ENCODE measurements at regions not wholly inside any gene's neighbourhood (a gene's known extent, or its start where the extent isn't known, plus 50 kb on each side); places are given as distances from the start of the nearest gene placed in this dataset.

DNA sequence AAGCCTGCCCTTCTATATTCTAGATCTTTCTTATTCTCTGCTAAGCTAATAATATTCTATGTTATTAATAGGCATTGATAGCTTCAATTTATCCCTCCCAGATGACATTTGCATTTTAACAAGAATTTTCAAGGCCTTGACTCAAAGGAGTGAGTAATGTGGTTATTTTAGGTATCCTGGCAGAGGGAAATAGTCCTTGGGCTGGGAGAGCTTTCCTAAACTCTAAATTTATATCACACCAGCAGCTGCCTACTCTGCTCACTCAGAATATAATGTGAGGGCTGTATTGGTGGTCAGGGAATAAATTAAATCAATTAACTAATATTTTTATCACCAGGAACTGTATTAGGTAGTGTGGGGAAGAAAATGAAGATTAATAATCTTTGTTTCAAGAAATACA is 74.8 kb upstream of the ADAM23 start:
- no peak for DNase-seq (ENCODE audit: low read depth)
- H3K4me3 ChIP-seq (ENCODE audit: low read depth, low read length), result no peak overlapping the region

DNA sequence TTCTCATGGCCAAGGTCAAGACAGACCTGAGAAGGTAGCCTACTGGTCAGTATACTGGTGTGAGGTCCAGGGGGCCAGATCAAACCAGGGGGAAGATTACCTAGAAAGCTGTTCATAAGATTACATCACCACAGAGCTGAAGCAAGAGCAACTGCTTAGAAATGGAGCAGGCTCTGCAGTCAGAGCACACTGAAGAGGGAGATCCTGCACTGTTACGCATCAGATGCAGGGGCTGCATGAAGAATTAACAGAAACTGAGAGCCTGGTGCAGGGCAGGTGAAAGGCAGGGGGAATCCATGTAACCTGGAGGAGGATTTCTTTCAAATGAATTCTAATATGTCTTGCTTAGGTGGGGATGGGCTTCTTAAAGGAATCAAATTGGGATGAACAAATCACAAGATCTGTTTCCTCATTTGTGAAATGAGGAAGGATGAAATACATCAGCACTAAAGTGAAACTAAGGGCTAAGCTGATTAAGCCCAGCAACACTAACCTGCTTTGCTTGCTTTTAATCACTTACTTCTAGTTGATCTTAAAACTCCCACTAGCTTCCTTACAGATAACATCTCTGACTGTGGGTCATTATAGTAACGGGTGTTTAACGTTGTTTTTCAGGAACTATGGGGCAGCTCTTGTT is 74.3 kb upstream of the ADAM23 start:
- no peak for DNase-seq (ENCODE audit: low read depth)

DNA sequence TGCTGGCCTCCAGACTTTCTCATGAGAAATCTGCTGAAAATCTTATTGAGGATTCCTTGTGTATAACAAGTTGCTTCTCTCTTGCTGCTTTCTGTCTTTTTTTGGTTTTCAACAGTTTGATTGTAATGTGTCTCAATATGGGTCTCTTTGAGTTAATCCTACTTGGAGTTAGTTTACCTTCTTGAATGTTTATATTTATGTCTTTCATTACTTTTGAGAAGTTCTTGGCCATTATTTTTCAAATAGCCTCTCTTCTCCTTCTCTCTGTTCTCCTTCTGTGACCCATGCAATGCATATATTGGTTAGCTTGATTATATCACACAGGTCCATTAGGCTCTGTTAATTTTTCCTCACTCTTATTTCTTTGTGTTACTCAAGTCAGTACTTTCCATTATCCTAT is 67.4 kb upstream of the ADAM23 start:
- no peak for DNase-seq (ENCODE audit: low read depth)
- H3K4me3 ChIP-seq (ENCODE audit: low read depth, low read length), result no peak overlapping the region

More for the DNA sequence above, 74.3 kb upstream of the ADAM23 start:
- no peak overlapping the region for H3K4me3 ChIP-seq (ENCODE audit: low read depth, low read length)

DNA sequence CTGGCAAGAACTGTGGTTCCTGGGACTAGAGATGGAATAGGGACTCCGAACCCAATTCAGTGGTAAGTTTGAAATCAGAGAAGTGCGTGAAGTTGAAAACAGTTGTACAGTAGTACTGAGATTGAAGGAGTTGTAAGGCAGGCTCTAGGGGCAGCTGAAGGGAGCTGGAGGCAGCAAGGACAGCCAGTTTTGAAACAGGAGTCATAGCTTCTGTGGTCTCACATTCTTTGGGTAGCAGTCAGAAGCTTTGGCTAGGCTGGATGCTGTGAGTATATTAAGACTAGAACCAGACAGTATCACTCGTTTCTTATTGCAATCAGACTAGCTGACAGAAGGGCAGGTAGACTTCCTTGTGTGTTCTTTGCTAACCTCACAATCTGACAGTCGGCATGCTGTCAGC is 64.5 kb upstream of the ADAM23 start:
- H3K4me3 ChIP-seq (ENCODE audit: low read depth, low read length), result no peak overlapping the region
- DNase-seq (ENCODE audit: low read depth), result peak; percentile 35

DNA sequence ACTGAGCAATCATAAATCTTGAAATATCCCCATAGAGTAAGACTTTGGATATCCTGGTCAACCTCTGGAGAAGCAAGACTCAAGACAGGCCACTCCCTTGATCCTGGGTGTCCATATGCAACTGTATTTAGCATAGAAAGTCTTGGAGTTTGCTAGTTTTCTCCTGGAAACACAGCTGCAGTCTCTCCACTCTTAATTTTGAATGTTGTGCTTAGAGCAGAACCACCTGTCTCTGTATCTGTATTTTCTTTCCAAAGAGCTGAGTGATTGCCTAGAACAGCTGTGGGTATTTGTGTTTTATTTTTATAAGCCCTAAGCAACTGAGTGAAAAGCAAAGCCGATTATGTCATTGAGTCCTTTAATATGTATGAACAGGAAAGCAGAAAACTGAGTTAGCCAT is 64.1 kb upstream of the ADAM23 start:
- no peak for DNase-seq (ENCODE audit: low read depth)
- no peak overlapping the region for H3K4me3 ChIP-seq (ENCODE audit: low read depth, low read length)

DNA sequence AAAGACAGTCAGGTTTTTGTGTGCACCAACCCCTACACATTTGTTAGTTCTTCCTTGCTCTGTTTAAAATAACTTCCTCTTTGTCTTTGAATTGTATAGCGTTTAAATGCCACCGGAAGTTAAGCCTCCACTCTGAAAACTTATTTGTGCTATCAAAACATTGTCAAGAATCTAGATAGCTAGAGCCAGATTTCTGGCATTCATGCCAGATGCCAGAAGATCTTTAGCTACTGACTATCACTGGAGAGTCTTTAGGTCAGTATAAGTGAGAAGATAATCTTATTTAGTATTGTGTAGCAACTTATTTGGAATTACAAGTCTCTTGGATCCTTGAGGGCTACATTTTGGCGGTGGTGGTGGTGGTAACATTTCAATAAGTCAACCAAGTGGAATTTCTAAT is 63.4 kb upstream of the ADAM23 start:
- H3K4me3 ChIP-seq (ENCODE audit: low read depth, low read length), result no peak overlapping the region
- DNase-seq (ENCODE audit: low read depth), result no peak

DNA sequence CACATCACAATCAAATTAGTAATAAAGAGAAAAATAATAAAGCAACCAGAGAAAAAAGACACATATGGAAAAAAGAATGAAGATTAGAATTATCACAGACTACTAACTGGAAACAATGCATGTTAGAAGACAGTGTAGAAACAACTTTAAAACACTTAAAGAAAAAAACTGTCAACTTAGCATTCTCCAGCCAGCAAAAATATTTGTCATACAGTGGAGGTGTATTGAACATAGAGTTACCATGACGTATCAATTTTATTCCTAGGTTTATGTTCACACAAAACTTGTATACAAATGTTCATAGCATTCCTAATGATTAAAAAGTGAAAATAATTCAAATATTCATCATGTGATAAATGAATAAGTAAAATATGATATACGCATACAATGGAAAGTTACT is 61.5 kb upstream of the ADAM23 start:
- no peak overlapping the region for H3K4me3 ChIP-seq (ENCODE audit: low read depth, low read length)
- DNase-seq (ENCODE audit: low read depth), result no peak

DNA sequence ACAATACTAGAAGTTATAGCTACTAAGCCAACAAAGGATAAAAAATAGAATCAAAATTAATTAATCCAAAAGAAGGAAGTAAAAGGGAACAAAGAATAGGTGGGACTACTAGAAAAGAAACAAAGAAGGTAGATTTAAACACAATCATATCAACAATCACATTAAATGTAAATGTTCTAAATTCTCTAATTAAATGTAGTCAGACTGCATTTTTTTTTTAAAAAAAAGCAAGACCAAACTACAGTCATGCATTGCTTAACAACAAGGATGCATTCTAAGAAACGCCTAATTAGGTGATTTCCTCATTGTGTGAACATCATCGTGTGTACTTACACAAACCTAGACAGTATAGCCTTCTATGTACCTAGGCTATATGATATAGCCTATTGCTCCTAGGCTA is 59.7 kb upstream of the ADAM23 start:
- no peak for DNase-seq (ENCODE audit: low read depth)
- H3K4me3 ChIP-seq (ENCODE audit: low read depth, low read length), result no peak overlapping the region

DNA sequence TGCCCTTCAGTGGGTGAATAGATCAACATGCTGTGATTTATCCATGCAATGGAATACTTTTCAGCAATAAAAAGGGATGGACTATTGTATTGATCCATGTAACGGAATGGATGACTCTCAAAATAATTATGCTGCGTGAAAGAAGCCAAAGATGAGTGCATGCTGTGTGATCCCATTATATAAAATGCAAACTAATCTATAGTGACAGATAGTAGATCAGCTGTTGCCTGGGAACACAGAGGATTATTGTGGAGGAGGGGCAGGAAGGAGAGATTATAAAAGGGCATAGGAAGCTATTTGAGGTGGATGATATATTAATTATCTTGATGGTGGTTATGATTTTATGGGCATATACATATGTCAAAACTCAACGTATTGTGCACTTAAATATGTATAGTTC is 55.5 kb upstream of the ADAM23 start:
- H3K4me3 ChIP-seq (ENCODE audit: low read depth, low read length), result no peak overlapping the region
- DNase-seq (ENCODE audit: low read depth), result no peak

DNA sequence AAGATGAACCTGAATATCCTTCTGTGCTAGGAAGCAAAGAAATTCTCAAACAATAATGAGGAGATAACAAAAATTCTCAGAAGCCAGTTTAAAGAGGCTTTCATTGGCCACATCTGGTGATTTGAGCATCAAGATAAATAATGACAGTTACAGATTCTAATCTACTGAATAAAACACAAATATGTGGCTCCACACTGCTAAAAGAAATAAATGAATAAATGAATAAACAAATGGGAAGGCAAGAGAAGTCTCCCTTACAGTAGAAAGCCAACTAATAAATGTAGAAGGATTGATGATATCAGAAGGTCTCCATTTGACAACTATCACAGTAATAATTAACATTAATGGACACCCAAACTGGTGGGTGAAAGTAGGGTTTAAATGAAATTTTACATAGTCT is 54.6 kb upstream of the ADAM23 start:
- DNase-seq (ENCODE audit: low read depth), result no peak

DNA sequence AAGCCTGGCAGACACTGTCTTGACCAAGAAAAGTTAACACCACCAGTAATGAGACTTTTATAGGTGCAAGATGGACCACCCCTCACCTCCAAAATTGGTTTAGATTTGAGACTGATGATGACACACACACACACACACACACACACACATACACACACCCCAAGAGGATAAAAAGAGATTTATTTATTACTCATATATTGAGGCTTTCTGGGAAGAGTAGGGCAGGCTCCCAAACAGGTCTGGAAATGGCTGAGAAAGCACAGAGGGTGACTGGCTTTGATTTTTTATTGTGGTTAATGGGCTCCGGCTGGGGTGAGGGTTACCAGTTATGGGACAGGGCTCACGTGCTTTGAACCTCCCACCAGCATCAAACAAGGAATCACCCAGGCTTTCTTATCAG is 54.2 kb upstream of the ADAM23 start:
- DNase-seq (ENCODE audit: low read depth), result no peak
- H3K4me3 ChIP-seq (ENCODE audit: low read depth, low read length), result no peak overlapping the region

More for the DNA sequence above, 54.6 kb upstream of the ADAM23 start:
- H3K4me3 ChIP-seq (ENCODE audit: low read depth, low read length), result no peak overlapping the region

DNA sequence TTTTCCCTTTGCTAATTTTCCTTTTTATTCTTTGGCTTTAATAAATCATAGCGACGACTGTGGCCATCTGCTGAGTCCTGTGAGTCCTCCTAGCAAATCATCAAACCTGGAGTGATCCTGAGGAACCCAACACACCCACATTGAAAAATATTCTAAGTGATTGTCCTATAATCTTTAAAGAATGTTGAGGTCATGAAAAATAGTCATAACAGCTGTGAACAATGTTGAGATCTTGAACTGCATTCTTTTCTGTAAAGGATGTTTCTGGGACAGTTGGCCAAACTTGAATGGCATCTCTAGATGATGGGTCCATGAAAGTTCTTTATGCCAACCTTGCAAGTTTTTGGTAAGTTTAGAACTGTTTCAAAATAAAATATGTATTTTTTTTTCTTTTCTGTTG is 53.2 kb upstream of the ADAM23 start:
- DNase-seq (ENCODE audit: low read depth), result no peak
- no peak overlapping the region for H3K4me3 ChIP-seq (ENCODE audit: low read depth, low read length)

DNA sequence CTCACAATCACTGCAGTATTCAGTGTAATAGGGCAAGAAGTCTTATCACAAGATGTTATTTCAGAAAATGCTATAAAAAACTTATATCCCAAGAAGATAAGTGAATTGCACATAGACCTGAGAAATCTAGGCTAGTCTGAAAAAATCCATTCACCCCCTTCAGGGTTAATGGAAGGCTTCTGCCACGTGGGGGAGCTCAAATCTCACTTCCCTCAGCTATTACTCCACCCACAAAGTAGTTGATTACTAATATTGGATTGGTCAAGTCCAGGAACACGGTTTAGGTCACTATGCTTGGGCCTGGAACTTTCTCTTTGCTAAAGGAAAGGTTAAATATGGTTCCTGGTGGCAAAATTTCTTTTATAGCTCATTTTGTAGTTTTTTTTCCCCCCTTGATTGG is 51.2 kb upstream of the ADAM23 start:
- H3K4me3 ChIP-seq (ENCODE audit: low read depth, low read length), result no peak overlapping the region
- DNase-seq (ENCODE audit: low read depth), result no peak

Measured in skeletal muscle cell (primary cell).